GM12878 (cell line): ENCODE measurements at regions not wholly inside any gene's neighbourhood (a gene's known extent, or its start where the extent isn't known, plus 50 kb on each side); places are given as distances from the start of the nearest gene placed in this dataset.

Experiments used
- BACH1 ChIP-seq: fragments of 450-650 bp; IDR thresholded peaks from 2 replicates; pipeline ENCODE4 v1.6.1; 2017; ENCODE audit warnings: mild to moderate bottlenecking, borderline replicate concordance
- CTCF ChIP-seq, 3 experiments: IDR thresholded peaks in 2 of 3; conservative IDR thresholded peaks in 1 of 3; 2 replicates each; pipeline ENCODE4 v1.5.1; 2011; ENCODE audit warnings: low read depth in 3 of 3, low read length in 3 of 3, mild to moderate bottlenecking in 3 of 3, control low read depth in 2 of 3, moderate library complexity in 2 of 3, inconsistent platforms in 1 of 3, mixed read lengths in 1 of 3; ENCODE audit not compliant: control insufficient read depth in 2 of 3, insufficient read depth in 1 of 3; ENCODE audit errors: extremely low read depth in 1 of 3
- E4F1 ChIP-seq: fragments of 450-650 bp; IDR thresholded peaks from 2 replicates; pipeline ENCODE4 v1.6.1; 2018; ENCODE audit warnings: borderline replicate concordance, mild to moderate bottlenecking; ENCODE audit not compliant: partially characterized antibody
- ELK1 ChIP-seq: IDR thresholded peaks from 2 replicates; pipeline ENCODE4 v1.6.1; 2012; ENCODE audit warnings: low read depth, low read length, improper control_type of control experiment
- HDAC6 ChIP-seq: fragments of 200-600 bp; sonication (generic); IDR thresholded peaks from one replicate; pipeline ENCODE4 v1.8.0; 2017; ENCODE audit warnings: antibody characterized with exemption; ENCODE audit not compliant: unreplicated experiment
- POLR2A ChIP-seq: IDR thresholded peaks from 2 replicates; pipeline ENCODE4 v1.6.1; 2011; ENCODE audit warnings: low read depth, mild to moderate bottlenecking, low read length
- POLR2AphosphoS5 ChIP-seq: IDR thresholded peaks from 2 replicates; pipeline ENCODE4 v1.6.1; 2011; ENCODE audit warnings: mild to moderate bottlenecking, low read length, inconsistent platforms
- SREBF2 ChIP-seq: IDR thresholded peaks from 2 replicates; pipeline ENCODE4 v1.6.1; 2012; ENCODE audit warnings: mild to moderate bottlenecking, low read length
- STAT3 ChIP-seq: IDR thresholded peaks from 2 replicates; pipeline ENCODE4 v1.6.1; 2011; ENCODE audit warnings: low read depth, low read length, improper control_type of control experiment
- SUPT20H ChIP-seq: IDR thresholded peaks from 2 replicates; pipeline ENCODE4 v1.6.1; 2011; ENCODE audit warnings: low read depth, mild to moderate bottlenecking, low read length, moderate library complexity, borderline replicate concordance; ENCODE audit not compliant: control insufficient read depth
- TAF1 ChIP-seq: IDR thresholded peaks from 2 replicates; pipeline ENCODE4 v1.6.1; 2011; ENCODE audit warnings: mild to moderate bottlenecking, low read depth, low read length, borderline replicate concordance
- USF2 ChIP-seq: IDR thresholded peaks from 2 replicates; pipeline ENCODE4 v1.6.1; 2011; ENCODE audit warnings: low read depth, low read length, improper control_type of control experiment, borderline replicate concordance
- ZBED1 ChIP-seq: IDR thresholded peaks from 2 replicates; pipeline ENCODE4 v1.6.1; 2016; ENCODE audit warnings: borderline replicate concordance
- ZNF274 ChIP-seq: IDR thresholded peaks from one replicate; pipeline ENCODE4 v1.8.0; 2011; ENCODE audit not compliant: insufficient read length, insufficient read depth

- no peak for TF ChIP-seq HDAC6
- no peak for TF ChIP-seq CTCF (IDR thresholded peaks at IDR 0.05 in 2 of 3, conservative IDR thresholded peaks at IDR 0.05 in 1 of 3; ENCODE audit: control insufficient read depth in 2 of 3, extremely low read depth in 1 of 3, insufficient read depth in 1 of 3, low read depth in 3 of 3, low read length in 3 of 3)
- TF ChIP-seq SREBF2, result no peak
- no peak for TF ChIP-seq STAT3
- no peak for TF ChIP-seq POLR2A
- TF ChIP-seq BACH1, result no peak
- no peak for TF ChIP-seq TAF1
- TF ChIP-seq ZNF274, result no peak
- no peak for TF ChIP-seq ZBED1
- TF ChIP-seq ELK1, result no peak
- TF ChIP-seq USF2, result no peak
- no peak for TF ChIP-seq E4F1
- no peak for TF ChIP-seq POLR2AphosphoS5
- no peak for TF ChIP-seq SUPT20H
Observed at GRCh38 chr16:9378876-9379275, 287.4 kb downstream of the HAPSTR1 start.
